GM21367 (cell line): ENCODE measurements at regions not wholly inside any gene's neighbourhood (a gene's known extent, or its start where the extent isn't known, plus 50 kb on each side); places are given as distances from the start of the nearest gene placed in this dataset.
"Not testable (repeated sequence)": the region's sequence is repeated elsewhere in the genome, so short reads cannot be mapped to it uniquely, and the experiment has no call there.

Source experiments
- ATAC-seq: cut with Tn5 transposase; IDR thresholded peaks from one replicate; pipeline ENCODE4 v1.9.1; 2021; ENCODE audit not compliant: unreplicated experiment

GRCh38 chr6:93701526-93701925, 282.2 kb upstream of the EPHA7 start:
- no peak for ATAC-seq

DNA sequence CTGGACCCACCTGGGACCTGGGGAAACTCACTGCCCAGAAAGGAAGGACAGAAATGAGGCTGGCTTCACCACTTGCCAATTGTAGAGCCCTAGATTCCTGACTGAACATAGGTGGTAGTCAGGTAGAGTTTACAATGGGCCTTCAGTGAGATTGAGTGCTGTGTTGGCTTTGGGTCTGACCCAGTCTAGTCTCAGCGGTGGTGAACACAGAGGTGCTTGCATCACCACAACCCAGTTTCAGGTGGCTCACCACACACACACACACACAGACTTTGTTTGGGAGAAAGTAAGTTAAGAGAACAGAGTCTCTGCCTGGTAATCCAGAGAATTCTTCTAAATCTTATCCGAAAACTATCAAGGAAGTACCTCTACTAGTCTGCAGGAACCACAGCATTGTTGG, 266.1 kb upstream of the EPHA7 start:
- no peak for ATAC-seq

GRCh38 chr6:93684339-93684738, 265.0 kb upstream of the EPHA7 start:
- no peak for ATAC-seq

- no peak for ATAC-seq
Observed at GRCh38 chr6:93679836-93680235, 260.5 kb upstream of the EPHA7 start.

- no peak for ATAC-seq
Observed at GRCh38 chr6:93678841-93679454, 259.6 kb upstream of the EPHA7 start.

GRCh38 chr6:93677264-93677965, 258.1 kb upstream of the EPHA7 start:
- ATAC-seq = no peak

GRCh38 chr6:93676581-93676980, 257.2 kb upstream of the EPHA7 start:
- no peak for ATAC-seq

DNA sequence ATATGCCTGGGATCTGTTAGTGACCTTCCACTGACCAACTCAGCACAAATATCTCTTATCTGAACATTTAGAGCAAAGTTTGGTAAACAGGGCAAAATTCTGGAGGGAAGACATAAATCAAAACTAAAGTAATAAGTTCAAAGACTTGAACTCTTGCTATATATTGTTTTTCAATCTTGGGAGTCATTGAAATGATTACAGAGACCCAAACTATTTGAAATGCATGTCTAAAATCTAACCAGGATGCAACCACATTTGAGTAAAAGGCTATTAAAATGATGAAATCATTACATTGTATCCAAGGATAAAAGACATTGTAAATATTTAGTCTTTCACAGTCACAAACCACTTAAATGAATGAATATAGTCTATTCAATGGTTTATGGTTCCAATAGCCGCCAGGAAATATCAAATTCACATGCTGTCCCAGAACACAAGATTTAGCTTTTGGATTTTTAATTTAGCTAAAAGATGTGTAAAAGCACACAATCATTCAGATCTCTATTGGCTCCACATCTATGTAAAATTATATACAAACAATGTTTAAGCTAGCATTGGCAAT, 256.6 kb upstream of the EPHA7 start:
- no peak for ATAC-seq

GRCh38 chr6:93663111-93663510, 243.8 kb upstream of the EPHA7 start:
- ATAC-seq = no peak

GRCh38 chr6:93654548-93654947, 235.2 kb upstream of the EPHA7 start:
- no peak for ATAC-seq

DNA sequence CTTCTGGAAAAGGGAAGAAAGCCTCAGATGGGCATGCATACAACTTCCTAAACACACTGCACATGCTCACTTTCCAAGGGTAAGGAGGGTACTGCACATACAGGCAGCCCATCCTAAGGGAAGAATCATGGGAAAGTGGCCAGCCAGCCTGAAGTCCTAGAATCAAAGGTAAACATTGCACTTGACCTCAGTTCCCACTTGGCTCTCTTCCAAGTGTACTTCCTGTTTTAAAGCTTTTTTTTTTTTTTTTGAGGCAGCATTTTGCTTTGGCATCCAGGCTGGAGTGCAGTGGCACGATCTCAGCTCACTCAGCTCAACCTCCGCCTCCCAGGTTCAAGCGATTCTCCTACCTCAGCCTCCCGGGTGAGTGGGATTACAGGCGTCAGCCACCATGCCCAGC, 225.3 kb upstream of the EPHA7 start:
- no peak for ATAC-seq

DNA sequence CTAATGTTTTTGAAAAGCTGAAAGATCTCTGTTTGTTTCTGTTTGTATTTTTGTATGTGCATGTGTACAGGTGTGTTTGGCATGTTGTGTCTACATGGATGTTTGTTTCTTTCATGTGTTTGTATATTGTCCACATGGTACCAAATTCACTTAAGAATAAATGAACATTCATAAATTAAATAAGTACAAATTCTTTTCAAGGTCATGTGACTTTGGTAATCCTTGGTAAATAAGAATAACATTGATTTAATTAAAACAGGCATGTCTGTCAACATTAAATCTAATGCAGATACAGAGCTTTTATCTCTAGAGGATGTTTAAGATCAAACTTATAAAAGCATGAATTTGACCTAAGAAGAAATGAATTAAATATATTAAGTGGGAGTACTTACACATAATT, 219.8 kb upstream of the EPHA7 start:
- ATAC-seq = no peak

DNA sequence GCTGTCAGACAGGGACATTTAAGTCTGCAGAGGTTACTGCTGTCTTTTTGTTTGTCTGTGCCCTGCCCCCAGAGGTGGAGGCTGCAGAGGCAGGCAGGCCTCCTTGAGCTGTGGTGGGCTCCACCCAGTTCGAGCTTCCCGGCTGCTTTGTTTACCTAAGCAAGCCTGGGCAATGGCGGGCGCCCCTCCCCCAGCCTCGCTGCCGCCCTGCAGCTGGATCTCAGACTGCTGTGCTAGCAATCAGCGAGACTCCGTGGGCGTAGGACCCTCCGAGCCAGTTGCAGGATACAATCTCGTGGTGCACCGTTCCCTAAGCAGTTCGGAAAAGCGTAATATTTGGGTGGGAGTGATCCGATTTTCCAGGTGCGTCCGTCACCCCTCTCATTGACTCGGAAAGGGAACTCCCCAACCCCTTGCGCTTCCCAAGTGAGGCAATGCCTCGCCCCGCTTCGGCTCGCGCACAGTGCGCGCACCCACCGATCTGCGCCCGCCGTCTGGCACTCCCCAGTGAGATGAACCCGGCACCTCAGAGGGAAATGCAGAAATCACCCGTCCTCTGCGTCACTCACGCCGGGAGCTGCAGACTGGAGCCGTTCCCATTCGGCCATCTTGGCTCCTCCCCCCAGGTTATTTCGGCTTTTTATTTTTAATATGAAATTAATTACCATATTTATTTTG, 217.8 kb upstream of the EPHA7 start:
- ATAC-seq = not testable (repeated sequence)

GRCh38 chr6:93624408-93624807, 205.0 kb upstream of the EPHA7 start:
- no peak for ATAC-seq

DNA sequence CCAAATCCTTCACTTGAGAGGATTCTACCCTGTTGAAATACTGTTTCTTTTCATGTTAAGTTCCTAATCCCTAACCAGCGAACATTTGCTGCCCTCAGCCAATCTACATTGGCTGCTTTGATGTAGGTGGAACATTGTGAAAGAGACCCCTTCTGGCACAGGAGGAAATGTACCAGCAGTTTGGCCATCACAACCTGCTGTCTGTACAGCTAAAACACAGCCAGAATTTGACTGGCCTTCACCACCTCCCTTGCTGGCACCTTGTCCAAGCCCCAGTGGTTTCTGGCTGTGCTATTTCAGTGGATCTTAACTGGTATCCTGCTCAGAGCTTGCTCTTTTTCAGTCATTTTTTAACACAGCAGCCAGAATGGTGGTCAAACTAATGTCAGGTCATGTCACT, 202.1 kb upstream of the EPHA7 start:
- ATAC-seq = no peak

- ATAC-seq = no peak
Observed at GRCh38 chr6:93604951-93605350, 185.6 kb upstream of the EPHA7 start.

GRCh38 chr6:93592417-93592816, 173.1 kb upstream of the EPHA7 start:
- no peak for ATAC-seq

GRCh38 chr6:93586306-93586705, 166.9 kb upstream of the EPHA7 start:
- no peak for ATAC-seq

DNA sequence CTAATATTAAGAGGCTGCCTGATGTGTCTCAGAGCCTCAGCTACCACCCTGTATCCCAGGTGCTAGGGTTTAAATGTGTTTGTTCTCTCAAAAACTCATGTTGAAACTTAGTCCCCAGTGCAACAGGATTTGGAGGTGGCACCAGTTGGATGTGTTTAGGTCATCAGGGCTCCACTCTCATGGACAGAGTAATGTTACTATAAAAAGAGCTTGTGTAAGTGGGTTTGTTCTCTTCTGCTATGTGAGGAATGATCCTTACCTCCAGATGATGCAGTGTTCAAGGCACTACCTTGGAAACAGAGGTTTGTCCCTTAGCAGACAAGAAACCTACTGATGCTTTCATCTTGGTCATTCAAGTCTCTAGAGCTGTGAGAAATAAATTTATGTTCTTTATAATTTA, 164.9 kb upstream of the EPHA7 start:
- ATAC-seq = no peak

GRCh38 chr6:93581371-93581770, 162.0 kb upstream of the EPHA7 start:
- ATAC-seq = no peak

GRCh38 chr6:93580446-93580845, 161.1 kb upstream of the EPHA7 start:
- no peak for ATAC-seq
